PC-9 (cell line): ENCODE measurements at regions not wholly inside any gene's neighbourhood (a gene's known extent, or its start where the extent isn't known, plus 50 kb on each side); places are given as distances from the start of the nearest gene placed in this dataset.

Experiments
- EZH2 ChIP-seq: fragments of 200-600 bp; sonication (generic); IDR thresholded peaks from 2 replicates; pipeline ENCODE4 v1.8.0; 2017; ENCODE audit warnings: antibody characterized with exemption, low read depth
- TF ChIP-seq, protein P1 (sequence below): fragments of 200-600 bp; sonication (generic); conservative IDR thresholded peaks from 2 replicates; pipeline ENCODE4 v1.6.1; 2017; ENCODE audit warnings: mixed run types, antibody characterized with exemption, mild to moderate bottlenecking, moderate library complexity

DNA sequence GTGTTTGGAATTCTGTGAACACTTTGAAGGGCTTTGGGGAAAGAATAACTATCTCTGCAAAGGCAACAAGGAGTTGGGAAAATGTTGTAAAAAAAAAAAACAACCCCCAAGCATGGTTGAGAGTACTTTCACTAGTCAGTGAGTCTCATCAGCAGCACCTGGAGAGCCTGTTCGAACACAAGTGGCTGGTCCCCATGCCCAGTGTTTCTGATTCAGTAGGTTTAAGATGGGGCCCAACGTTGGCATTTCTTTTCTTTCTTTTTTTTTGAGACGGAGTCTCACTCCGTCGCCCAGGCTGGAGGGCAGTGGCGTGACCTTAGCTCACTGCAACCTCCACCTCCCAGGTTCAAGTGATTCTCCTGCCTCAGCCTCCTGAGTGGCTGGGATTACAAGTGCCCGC is 59.5 kb downstream of the KLF4 start:
- TF ChIP-seq EZH2 = no peak
- TF ChIP-seq, protein P1, sequence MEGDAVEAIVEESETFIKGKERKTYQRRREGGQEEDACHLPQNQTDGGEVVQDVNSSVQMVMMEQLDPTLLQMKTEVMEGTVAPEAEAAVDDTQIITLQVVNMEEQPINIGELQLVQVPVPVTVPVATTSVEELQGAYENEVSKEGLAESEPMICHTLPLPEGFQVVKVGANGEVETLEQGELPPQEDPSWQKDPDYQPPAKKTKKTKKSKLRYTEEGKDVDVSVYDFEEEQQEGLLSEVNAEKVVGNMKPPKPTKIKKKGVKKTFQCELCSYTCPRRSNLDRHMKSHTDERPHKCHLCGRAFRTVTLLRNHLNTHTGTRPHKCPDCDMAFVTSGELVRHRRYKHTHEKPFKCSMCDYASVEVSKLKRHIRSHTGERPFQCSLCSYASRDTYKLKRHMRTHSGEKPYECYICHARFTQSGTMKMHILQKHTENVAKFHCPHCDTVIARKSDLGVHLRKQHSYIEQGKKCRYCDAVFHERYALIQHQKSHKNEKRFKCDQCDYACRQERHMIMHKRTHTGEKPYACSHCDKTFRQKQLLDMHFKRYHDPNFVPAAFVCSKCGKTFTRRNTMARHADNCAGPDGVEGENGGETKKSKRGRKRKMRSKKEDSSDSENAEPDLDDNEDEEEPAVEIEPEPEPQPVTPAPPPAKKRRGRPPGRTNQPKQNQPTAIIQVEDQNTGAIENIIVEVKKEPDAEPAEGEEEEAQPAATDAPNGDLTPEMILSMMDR = no peak
